HepG2 (cell line): ENCODE measurements at regions not wholly inside any gene's neighbourhood (a gene's known extent, or its start where the extent isn't known, plus 50 kb on each side); places are given as distances from the start of the nearest gene placed in this dataset.

Experiments used
- ATAC-seq: fragments of 200-7000 bp; cut with Tn5 transposase; 3 replicates; pipeline ENCODE4 v1.9.1; 2020; ENCODE audit warnings: mild to moderate bottlenecking, moderate library complexity
- BruUV-seq: library from RNA; stranded (reverse); fragments of 400-500 nt; replicated peaks from 2 replicates; lab custom pipeline; 2021; lab: Mats Ljungman, UMichigan
- CTCF ChIA-PET: fragments of 300-600 bp; formaldehyde crosslinking; extraction: SDS; loops from one replicate; lab custom pipeline; 2021; ENCODE audit warnings: low total read pairs, inconsistent platforms, low intra/inter-chr PET ratio; lab: Yijun Ruan, JAX
- POLR2A ChIA-PET: fragments of 350-600 bp; sonication (Branson Sonifier 250); formaldehyde crosslinking; loops from one replicate; lab custom pipeline; 2020; ENCODE audit warnings: antibody characterized with exemption, inconsistent platforms; lab: Yijun Ruan, JAX
- DNase-seq: peaks from one replicate; pipeline ENCODE4 v3.0.0-alpha.2; 2015; ENCODE audit warnings: low spot score
- FAIRE-seq: peaks from 3 replicates; lab custom pipeline; 2011; peaks lifted over from hg19 to GRCh38; lab: Jason Lieb, UNC
- H2AFZ ChIP-seq: one replicate; pipeline ENCODE4 v1.6.1; 2011; ENCODE audit warnings: low read length, inconsistent platforms
- H3K27ac ChIP-seq: fragments of 300-600 bp; 3 replicates; pipeline ENCODE4 v1.8.0; 2011; ENCODE audit warnings: mixed run types, mild to moderate bottlenecking, mixed read lengths, low read length, inconsistent platforms; ENCODE audit not compliant: insufficient read depth; ENCODE audit errors: extremely low read length
- H3K27me3 ChIP-seq, 2 experiments: fragments of 200-600 bp in 1 of 2; 2 replicates in 1 of 2; 3 replicates in 1 of 2; pipeline versions ENCODE4 v1.6.0 to v1.8.0; 2011; ENCODE audit warnings: low read length in 2 of 2, mild to moderate bottlenecking in 2 of 2, moderate library complexity in 2 of 2, inconsistent platforms in 1 of 2; ENCODE audit not compliant: insufficient read depth in 2 of 2, control insufficient read depth in 1 of 2
- H3K36me3 ChIP-seq, 2 experiments: fragments of 200-600 bp in 1 of 2; replicated peaks in 1 of 2; 2 replicates in 1 of 2; 3 replicates in 1 of 2; pipeline versions ENCODE4 v1.5.1 to v1.8.0; 2011; ENCODE audit warnings: low read length in 2 of 2, inconsistent platforms in 1 of 2; ENCODE audit not compliant: insufficient read depth in 2 of 2, control insufficient read depth in 1 of 2
- H3K4me1 ChIP-seq: 2 replicates; pipeline ENCODE4 v1.5.1; 2012; ENCODE audit warnings: low read length, inconsistent platforms; ENCODE audit not compliant: insufficient read depth
- H3K4me2 ChIP-seq: 2 replicates; pipeline ENCODE4 v1.6.0; 2011; ENCODE audit warnings: low read depth, low read length, inconsistent platforms
- H3K4me3 ChIP-seq, 3 experiments: fragments of 200-600 bp in 1 of 3; sonication (generic), shearing (Covaris generic) in 1 of 3; replicated peaks in 1 of 3; 2 replicates each; pipeline ENCODE4 v1.5.1; 2011 to 2016; ENCODE audit warnings: low read length in 3 of 3, inconsistent platforms in 2 of 3, low read depth in 2 of 3, mild to moderate bottlenecking in 2 of 3, control low read depth in 1 of 3, mixed read lengths in 1 of 3; ENCODE audit not compliant: insufficient read depth in 1 of 3
- H3K79me2 ChIP-seq: one replicate; pipeline ENCODE4 v1.6.1; 2011; ENCODE audit warnings: low read length, inconsistent platforms; ENCODE audit not compliant: insufficient read depth
- H3K9ac ChIP-seq: 2 replicates; pipeline ENCODE4 v1.6.0; 2011; ENCODE audit warnings: mild to moderate bottlenecking, low read depth, low read length, inconsistent platforms; ENCODE audit not compliant: insufficient read depth
- H3K9me3 ChIP-seq: 2 replicates; pipeline ENCODE4 v1.5.1; 2012; ENCODE audit warnings: mild to moderate bottlenecking, low read length
- H4K20me1 ChIP-seq: 2 replicates; pipeline ENCODE4 v1.6.0; 2011; ENCODE audit warnings: inconsistent platforms, mild to moderate bottlenecking, low read length, moderate library complexity; ENCODE audit not compliant: insufficient read depth
- ATF7 ChIP-seq, 2 experiments: fragments of 450-650 bp in 1 of 2; sonication (generic) in 1 of 2; formaldehyde crosslinking in 1 of 2; IDR thresholded peaks; 2 replicates each; pipeline versions ENCODE4 v1.4.0 to v1.6.1; 2016 to 2020; ENCODE audit warnings: antibody characterized with exemption in 1 of 2, mild to moderate bottlenecking in 1 of 2, missing genetic modification reagents in 1 of 2
- CHD2 ChIP-seq: IDR thresholded peaks from 2 replicates; pipeline ENCODE4 v1.6.1; 2011; ENCODE audit warnings: low read depth, low read length, improper control_type of control experiment
- ETV6 ChIP-seq: sonication (generic); formaldehyde crosslinking; conservative IDR thresholded peaks from 2 replicates; pipeline ENCODE4 v1.4.0; 2020; ENCODE audit warnings: missing genetic modification reagents
- GATAD2A ChIP-seq: IDR thresholded peaks from 2 replicates; pipeline ENCODE4 v1.6.1; 2016
- KDM6A ChIP-seq: IDR thresholded peaks from 2 replicates; pipeline ENCODE4 v1.6.1; 2016; ENCODE audit warnings: low read depth
- MED13 ChIP-seq: sonication (generic); formaldehyde crosslinking; IDR thresholded peaks from 2 replicates; pipeline ENCODE4 v1.5.0; 2020; ENCODE audit warnings: missing genetic modification reagents
- NFRKB ChIP-seq: fragments of 450-650 bp; IDR thresholded peaks from 2 replicates; pipeline ENCODE4 v1.6.1; 2017
- NR2F2 ChIP-seq: IDR thresholded peaks from 2 replicates; pipeline ENCODE4 v1.6.1; 2012; ENCODE audit warnings: low read depth, inconsistent platforms, borderline replicate concordance
- PAX8 ChIP-seq: sonication (generic); formaldehyde crosslinking; IDR thresholded peaks from 2 replicates; pipeline ENCODE4 v1.8.0; 2022; ENCODE audit warnings: mild to moderate bottlenecking, missing genetic modification reagents, borderline replicate concordance
- PPARG ChIP-seq: conservative IDR thresholded peaks from 2 replicates; pipeline ENCODE4 v1.6.1; 2016; ENCODE audit warnings: missing biosample characterization, missing genetic modification reagents
- RBAK ChIP-seq: sonication (generic); formaldehyde crosslinking; IDR thresholded peaks from 2 replicates; pipeline ENCODE4 v1.5.1; 2020; ENCODE audit warnings: mild to moderate bottlenecking, missing genetic modification reagents
- SOX5 ChIP-seq: IDR thresholded peaks from 2 replicates; pipeline ENCODE4 v1.6.1; 2016; ENCODE audit warnings: borderline replicate concordance
- ZNF296 ChIP-seq: sonication (generic); formaldehyde crosslinking; conservative IDR thresholded peaks from 2 replicates; pipeline ENCODE4 v1.5.0; 2020; ENCODE audit warnings: mild to moderate bottlenecking, missing genetic modification reagents
- ZNF530 ChIP-seq: sonication (generic); formaldehyde crosslinking; IDR thresholded peaks from 2 replicates; pipeline ENCODE4 v1.5.0; 2020; ENCODE audit warnings: low read depth, mild to moderate bottlenecking, missing genetic modification reagents
- ZNF546 ChIP-seq: sonication (generic); formaldehyde crosslinking; conservative IDR thresholded peaks from 2 replicates; pipeline ENCODE4 v1.8.1; 2023; ENCODE audit warnings: mild to moderate bottlenecking, missing genetic modification reagents
- ZNF629 ChIP-seq: sonication (generic); formaldehyde crosslinking; conservative IDR thresholded peaks from 2 replicates; pipeline ENCODE4 v1.5.0; 2020; ENCODE audit warnings: missing genetic modification reagents
- ZNF772 ChIP-seq: sonication (generic); formaldehyde crosslinking; IDR thresholded peaks from 2 replicates; pipeline ENCODE4 v1.5.0; 2020; ENCODE audit warnings: mild to moderate bottlenecking, missing genetic modification reagents
- WGBS: methylation state at CpG from one replicate; pipeline ENCODE4 v1.1.6; 2017; ENCODE audit warnings: low lambda C conversion rate; 5-methylcytosine and 5-hydroxymethylcytosine counted together
- in situ Hi-C: cut with HindIII; loops from 2 replicates; pipeline ENCODE4 v1.10.0; 2017; ENCODE audit warnings: low pct_unique_long_range_greater_than_20kb; ENCODE audit not compliant: extremely low pct_ligation_motif_present
- intact Hi-C: fragments of 100-400 bp; cut with micrococcal nuclease; formaldehyde crosslinking; loops from one replicate; pipeline ENCODE4 v1.10.0; 2022; ENCODE audit not compliant: unreplicated experiment
- TF ChIP-seq, protein P1 (sequence below): sonication (generic); formaldehyde crosslinking; IDR thresholded peaks from 2 replicates; pipeline ENCODE4 v1.5.0; 2020; ENCODE audit warnings: missing genetic modification reagents
- TF ChIP-seq, protein P2 (sequence below): sonication (generic); formaldehyde crosslinking; IDR thresholded peaks from 2 replicates; pipeline ENCODE4 v1.4.0; 2020; ENCODE audit warnings: missing genetic modification reagents, borderline replicate concordance
- TF ChIP-seq, protein P3 (sequence below): sonication (generic); formaldehyde crosslinking; IDR thresholded peaks from 2 replicates; pipeline ENCODE4 v1.4.0; 2020; ENCODE audit warnings: missing genetic modification reagents, borderline replicate concordance
- TF ChIP-seq, protein P4 (sequence below): sonication (generic); formaldehyde crosslinking; IDR thresholded peaks from 2 replicates; pipeline ENCODE4 v1.4.0; 2020; ENCODE audit warnings: missing genetic modification reagents, low read depth, mild to moderate bottlenecking, borderline replicate concordance

DNA sequence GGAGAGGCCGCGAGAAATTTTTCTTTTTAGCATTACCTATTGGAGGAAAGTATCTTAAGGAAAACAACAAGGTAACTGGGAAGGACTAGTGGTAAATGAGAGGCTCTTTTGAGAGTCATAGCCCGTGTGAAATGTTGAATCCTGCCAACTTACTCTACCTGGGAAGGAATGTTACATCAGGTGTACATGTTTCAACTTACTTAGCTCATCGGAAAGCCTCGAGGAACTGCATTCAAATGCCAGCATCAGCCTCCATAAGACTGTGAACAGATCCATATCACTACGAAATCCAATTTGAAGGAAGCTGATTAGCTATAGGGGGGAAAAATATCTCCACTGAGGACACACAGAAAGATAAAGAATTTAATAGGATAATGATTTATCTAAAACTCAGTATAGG is 72.3 kb upstream of the PDZRN3 start (continued):
- no peak for TF ChIP-seq ZNF772 (CRISPR knock-in tag)

DNA sequence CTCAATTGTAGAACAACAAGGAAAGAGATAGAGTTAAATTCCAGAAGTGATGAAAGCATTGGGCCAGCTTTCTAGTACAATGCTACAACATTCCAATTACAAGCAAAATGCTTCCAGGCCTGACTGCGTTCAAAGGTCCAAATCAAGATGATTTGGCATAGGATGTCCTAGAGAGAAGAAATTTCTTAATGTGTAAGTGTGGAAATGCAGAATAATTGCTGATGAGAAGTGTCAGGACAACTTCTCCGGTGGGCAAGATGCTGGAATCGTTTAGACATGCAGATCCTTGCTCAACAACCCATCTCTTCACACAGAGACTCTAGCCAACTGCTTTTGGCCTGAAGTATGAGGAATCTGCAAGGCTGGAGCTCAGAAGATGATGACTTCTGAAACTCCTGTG is 71.1 kb upstream of the PDZRN3 start:
- no TSS peak for BruUV-seq
- 7% methylated on average over 3 of the region's 3 CpGs for WGBS
- in situ Hi-C loops: no loop called here

More for the DNA sequence above, 71.1 kb upstream of the PDZRN3 start:
- TF ChIP-seq ZNF530: no peak
- TF ChIP-seq NFRKB: no peak
- no peak for TF ChIP-seq CHD2
- TF ChIP-seq ETV6 (CRISPR knock-in tag): no peak
- TF ChIP-seq, protein P1, sequence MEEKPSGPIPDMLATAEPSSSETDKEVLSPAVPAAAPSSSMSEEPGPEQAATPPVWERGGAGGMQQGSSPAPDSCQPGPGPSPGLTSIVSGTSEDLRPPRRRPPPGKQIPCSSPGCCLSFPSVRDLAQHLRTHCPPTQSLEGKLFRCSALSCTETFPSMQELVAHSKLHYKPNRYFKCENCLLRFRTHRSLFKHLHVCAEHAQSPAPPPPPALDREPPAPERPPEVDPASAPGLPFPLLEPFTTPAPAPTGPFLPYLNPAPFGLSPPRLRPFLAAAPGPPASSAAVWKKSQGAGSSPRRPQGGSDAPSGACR: no peak
- TF ChIP-seq MED13 (CRISPR knock-in tag): no peak
- TF ChIP-seq KDM6A: no peak
- TF ChIP-seq, protein P2, sequence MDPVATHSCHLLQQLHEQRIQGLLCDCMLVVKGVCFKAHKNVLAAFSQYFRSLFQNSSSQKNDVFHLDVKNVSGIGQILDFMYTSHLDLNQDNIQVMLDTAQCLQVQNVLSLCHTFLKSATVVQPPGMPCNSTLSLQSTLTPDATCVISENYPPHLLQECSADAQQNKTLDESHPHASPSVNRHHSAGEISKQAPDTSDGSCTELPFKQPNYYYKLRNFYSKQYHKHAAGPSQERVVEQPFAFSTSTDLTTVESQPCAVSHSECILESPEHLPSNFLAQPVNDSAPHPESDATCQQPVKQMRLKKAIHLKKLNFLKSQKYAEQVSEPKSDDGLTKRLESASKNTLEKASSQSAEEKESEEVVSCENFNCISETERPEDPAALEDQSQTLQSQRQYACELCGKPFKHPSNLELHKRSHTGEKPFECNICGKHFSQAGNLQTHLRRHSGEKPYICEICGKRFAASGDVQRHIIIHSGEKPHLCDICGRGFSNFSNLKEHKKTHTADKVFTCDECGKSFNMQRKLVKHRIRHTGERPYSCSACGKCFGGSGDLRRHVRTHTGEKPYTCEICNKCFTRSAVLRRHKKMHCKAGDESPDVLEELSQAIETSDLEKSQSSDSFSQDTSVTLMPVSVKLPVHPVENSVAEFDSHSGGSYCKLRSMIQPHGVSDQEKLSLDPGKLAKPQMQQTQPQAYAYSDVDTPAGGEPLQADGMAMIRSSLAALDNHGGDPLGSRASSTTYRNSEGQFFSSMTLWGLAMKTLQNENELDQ (CRISPR knock-in tag): no peak
- no peak for TF ChIP-seq GATAD2A (CRISPR knock-in tag)
- TF ChIP-seq ZNF296 (CRISPR knock-in tag): no peak
- no peak for TF ChIP-seq NR2F2
- no peak for TF ChIP-seq SOX5
- TF ChIP-seq ZNF629 (CRISPR knock-in tag): no peak
- no peak for TF ChIP-seq PPARG (CRISPR knock-in tag)
- TF ChIP-seq ATF7 (IDR thresholded peaks at IDR 0.05): no peak
- no peak for TF ChIP-seq ATF7 (CRISPR knock-in tag; IDR thresholded peaks at IDR 0.05)
- no peak for TF ChIP-seq ZNF546
- no peak for TF ChIP-seq PAX8 (CRISPR knock-in tag)
- TF ChIP-seq, protein P3, sequence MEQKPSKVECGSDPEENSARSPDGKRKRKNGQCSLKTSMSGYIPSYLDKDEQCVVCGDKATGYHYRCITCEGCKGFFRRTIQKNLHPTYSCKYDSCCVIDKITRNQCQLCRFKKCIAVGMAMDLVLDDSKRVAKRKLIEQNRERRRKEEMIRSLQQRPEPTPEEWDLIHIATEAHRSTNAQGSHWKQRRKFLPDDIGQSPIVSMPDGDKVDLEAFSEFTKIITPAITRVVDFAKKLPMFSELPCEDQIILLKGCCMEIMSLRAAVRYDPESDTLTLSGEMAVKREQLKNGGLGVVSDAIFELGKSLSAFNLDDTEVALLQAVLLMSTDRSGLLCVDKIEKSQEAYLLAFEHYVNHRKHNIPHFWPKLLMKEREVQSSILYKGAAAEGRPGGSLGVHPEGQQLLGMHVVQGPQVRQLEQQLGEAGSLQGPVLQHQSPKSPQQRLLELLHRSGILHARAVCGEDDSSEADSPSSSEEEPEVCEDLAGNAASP: no peak
- TF ChIP-seq, protein P4, sequence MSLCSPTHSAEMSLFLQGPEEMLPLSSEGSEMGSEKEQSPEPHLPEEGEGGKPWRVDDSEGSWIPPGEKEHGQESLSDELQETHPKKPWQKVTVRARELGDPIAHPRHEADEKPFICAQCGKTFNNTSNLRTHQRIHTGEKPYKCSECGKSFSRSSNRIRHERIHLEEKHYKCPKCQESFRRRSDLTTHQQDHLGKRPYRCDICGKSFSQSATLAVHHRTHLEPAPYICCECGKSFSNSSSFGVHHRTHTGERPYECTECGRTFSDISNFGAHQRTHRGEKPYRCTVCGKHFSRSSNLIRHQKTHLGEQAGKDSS: no peak
- TF ChIP-seq RBAK: no peak
- H3K4me3 ChIP-seq: no peak overlapping the region
- H3K9me3 ChIP-seq: no peaks in the 10 kb centered on the region
- H3K36me3 ChIP-seq: no peaks in the 10 kb centered on the region
- no peak for ATAC-seq
- H4K20me1 ChIP-seq: no peaks in the 10 kb centered on the region
- POLR2A ChIA-PET: no interaction called here
- H3K27me3 ChIP-seq: no peaks in the 10 kb centered on the region
- CTCF ChIA-PET: no interaction called here
- no peaks in the 10 kb centered on the region for H3K79me2 ChIP-seq
- DNase-seq: no peak
- no peaks in the 10 kb centered on the region for H3K4me1 ChIP-seq
- H3K9ac ChIP-seq: no peak overlapping the region
- no peak overlapping the region for H2AFZ ChIP-seq
- intact Hi-C loops: no loop called here
- no peak overlapping the region for H3K27ac ChIP-seq
- no peak for FAIRE-seq
- no peak overlapping the region for H3K4me2 ChIP-seq
